HG02759 (cell line): ENCODE measurements at regions not wholly inside any gene's neighbourhood (a gene's known extent, or its start where the extent isn't known, plus 50 kb on each side); places are given as distances from the start of the nearest gene placed in this dataset.
"Not testable (repeated sequence)": the region's sequence is repeated elsewhere in the genome, so short reads cannot be mapped to it uniquely, and the experiment has no call there.

Experiments
- ATAC-seq: cut with Tn5 transposase; IDR thresholded peaks from one replicate; pipeline ENCODE4 v1.9.1; 2021; ENCODE audit warnings: mild to moderate bottlenecking, moderate library complexity; ENCODE audit not compliant: unreplicated experiment

DNA sequence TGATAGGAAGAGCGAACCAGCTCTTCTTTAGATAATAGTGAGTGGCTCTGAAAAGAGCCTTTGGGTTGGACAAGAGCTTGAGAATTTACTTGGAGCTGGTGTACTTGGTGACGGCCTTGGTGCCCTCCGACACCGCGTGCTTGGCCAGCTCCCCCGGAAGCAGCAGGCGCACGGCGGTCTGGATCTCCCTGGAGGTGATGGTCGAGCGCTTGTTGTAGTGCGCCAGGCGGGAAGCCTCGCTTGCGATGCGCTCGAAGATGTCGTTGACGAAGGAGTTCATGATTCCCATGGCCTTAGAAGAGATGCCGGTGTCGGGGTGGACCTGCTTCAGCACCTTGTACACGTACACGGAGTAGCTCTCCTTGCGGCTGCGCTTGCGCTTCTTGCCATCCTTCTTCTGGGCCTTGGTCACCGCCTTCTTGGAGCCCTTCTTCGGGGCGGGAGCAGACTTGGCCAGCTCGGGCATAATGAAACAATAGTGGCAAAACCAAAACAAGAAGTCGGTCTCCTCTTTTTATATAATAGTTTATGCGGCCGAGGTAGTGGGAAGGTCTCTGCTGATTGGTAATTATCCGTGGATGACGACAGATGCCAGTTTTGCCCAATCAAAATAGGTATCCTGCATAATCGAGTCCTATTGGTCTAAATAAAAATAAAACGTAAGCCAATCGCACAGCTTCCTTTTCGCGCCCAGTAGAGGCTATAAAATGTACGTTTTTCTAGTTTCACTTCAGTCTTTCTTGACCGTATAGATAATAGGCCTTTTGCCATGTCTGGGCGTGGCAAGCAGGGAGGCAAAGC lies 104.6 kb downstream of the OR2B2 start:
- peak; percentile 72 for ATAC-seq

DNA sequence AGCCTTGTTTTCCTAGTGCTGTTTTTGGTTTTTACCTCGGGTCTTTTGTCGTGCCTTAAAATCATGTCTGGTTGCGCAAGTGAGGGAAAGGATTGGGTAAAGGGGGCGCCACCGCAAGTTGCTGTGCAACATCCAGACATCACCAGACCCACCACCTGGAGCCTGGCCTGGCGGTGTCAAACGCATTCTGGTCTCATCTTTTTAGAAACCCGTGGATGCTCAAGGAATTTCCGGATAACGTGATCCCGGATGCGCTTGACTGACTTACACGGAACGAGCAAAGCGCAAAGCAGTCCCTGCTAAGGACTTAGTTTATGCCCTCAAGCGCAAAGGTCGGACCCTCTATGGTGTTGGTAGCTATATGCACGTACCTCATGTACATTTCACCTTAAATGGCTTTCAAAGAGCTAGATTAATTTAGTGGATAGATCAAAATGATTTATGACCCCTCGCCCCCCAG lies 105.2 kb downstream of the OR2B2 start:
- ATAC-seq, result no peak

DNA sequence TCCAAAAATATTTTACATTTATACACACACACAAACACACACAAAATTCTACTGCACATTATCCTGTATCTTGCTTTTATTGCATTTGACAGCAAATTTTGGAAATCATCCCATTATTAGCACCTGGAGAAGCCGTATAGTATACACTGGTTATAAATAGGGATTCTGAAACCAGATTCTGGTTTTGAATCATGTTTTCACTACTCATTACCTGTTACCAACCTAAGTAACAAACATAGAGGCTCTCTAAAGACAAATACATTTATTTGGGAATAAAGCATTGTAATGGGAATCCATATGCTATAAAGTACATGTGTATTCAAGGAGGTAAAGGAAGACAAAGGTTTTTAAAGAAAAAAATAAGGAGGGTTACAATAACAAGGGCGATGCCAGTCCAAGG lies 106.8 kb downstream of the OR2B2 start:
- ATAC-seq, result no peak

DNA sequence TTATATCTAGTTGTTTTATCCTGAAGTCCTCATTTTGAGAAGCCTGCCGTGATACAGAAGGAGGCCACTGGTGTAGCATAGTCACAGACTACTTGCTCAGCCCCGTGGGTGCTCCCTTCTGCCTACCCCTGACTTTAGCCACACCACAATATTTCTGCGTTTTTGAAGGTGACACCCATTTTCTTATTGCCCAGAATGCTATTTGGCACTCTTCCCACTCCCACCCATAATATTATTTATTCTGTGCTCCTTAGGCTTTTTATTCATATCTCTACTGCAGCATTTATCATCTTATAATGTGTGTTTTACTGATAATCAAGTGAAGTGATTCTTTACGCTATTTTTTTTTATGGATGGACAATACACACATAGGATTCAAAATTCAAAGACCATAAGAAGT lies 107.3 kb downstream of the OR2B2 start:
- no peak for ATAC-seq

DNA sequence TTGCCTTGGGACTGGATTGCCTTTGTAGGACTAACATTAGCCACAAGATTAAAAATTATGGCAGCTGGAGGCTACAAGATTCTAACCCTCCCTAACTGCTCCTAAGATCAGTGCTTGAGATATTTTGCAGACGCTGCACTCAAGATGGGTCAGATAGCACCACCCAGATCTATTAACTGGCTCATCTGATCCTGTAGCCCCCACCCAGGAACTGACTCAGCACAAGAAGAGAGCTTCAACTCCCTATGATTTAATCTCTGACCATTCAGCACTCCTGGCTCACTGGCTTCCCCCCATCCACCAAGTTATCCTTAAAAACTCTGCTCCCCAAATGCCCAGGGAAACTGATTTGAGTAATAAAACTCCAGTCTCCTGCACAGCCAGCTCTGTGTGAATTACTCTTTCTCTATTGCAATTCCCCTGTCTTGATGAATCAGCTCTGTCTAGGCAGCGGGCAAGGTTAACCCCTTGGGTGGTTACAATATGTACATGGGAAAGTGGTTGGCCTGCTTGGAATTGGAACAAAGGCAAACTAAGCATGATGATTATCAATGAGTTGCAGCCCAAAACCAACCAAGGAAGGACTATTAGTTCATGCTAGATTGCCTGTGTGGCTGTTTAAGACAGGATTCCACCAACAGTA lies 111.3 kb downstream of the OR2B2 start:
- no peak for ATAC-seq

DNA sequence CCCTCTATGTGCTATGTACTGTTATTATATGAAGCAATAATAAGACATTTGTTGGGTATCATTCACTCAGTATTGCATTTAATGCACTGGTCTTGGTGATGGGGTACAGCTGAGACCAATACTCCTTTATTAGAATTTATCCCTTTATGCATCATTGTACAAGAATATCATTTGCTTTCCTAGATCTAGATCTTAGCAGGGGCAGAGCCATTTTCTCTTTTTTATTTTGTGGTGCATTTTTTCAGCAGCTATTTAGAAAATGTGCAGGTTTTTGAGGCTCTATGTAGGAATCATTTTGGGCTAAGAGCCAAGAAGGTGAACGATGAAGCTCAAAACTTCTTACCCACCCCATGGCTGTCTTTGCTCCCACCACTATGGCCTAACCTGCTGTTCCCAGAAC lies 114.2 kb downstream of the OR2B2 start:
- ATAC-seq, result no peak

DNA sequence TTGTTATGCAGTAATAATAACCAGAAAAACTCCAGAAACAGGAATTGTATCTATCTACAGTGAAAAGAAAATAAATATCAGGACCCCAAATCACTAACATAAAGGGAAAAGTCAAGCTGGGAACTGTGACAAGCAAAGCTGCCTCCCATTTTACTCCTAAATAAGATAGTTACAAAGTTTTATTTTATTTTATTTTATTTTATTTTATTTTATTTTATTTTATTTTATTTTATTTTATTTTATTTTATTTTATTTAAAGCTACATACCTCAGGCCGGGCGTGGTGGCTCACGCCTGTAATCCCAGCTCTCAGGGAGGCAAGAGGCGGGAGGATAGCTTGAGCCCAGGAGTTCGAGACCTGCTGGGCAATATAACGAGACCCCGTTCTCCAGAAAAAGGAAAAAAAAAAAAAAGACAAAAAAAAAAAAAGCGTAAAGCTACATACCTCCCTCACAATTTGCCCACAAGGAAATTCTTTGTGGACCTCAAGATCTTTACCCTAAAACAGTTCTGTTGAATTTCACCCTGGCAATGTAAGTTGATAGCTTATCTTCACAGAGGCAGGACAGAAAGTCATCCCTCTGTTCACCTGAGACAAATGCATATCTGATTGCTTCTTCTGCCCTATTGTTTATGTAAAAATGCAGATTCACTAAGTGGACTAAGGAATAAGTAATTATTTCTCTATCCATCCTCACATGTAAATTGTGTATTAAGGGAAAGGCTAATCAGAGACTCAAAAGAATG lies 115.3 kb downstream of the OR2B2 start:
- not testable (repeated sequence) for ATAC-seq

DNA sequence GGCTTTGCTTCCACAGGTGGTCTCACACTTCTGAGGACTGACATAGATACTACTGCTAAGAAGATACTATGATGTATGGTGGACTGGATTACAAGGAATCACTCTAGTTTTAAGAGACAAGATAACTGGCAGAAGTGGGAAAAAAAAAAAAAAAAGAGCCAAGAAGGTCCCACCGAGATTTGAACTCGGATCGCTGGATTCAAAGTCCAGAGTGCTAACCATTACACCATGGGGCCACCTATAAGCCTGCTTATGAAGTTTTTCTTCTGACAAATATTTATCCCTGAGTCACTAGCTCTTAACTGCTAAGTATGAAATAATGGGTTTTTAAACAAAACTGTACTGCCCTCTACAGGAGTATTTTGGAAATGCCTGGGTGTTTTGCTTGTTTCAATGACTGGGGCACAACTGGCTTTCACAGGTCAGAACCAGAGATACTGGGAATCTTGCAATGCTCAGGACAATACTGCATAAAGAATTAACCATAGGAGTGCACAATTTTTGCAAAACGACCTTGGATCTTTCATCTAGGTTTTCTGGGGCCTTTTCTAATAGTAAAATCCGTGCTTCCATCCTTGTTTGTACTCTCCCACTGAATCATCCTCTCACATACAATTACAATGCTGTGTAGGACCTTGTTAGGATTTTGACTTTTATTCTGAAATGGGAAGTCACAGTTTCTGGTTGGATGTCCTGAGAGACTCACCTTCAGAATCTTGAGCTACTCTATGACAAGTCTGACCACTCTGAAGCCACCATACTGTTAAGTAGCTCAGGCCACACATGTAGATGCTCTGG lies 116.3 kb downstream of the OR2B2 start:
- peak; percentile 47 for ATAC-seq

DNA sequence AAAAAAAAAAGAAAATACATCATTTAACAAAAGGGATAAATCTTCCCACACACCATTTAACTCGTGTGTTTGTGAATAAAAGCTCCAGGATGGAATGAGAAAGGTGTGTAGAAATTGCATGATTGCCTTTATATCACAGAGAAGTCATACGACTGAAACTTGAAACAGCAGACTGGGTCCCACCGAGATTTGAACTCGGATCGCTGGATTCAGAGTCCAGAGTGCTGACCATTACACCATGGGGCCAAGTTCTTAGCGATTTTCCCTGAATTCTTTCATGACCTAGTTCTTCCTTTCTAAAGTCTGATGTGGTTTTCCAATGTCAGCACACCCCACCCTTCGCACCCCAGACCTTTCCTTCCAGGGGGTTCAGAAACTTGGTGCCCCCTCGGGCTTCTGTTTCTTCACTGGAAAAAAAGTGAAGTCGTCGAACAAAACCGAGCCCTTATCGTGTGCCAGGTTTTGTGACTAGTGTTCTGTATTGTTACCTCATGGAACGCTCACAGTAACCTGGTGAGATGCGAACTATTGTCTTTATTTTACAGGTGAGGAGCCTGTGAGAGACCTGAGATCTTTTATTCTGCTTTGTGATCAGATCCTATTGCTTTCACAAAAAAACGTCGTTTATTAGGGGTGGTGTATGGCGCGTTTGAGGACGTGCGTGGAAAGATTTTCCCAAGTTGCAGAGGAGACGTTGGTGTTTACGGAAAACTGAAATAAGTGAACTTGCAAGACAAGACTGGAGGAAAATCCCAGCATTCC lies 120.8 kb downstream of the OR2B2 start:
- ATAC-seq, result no peak

DNA sequence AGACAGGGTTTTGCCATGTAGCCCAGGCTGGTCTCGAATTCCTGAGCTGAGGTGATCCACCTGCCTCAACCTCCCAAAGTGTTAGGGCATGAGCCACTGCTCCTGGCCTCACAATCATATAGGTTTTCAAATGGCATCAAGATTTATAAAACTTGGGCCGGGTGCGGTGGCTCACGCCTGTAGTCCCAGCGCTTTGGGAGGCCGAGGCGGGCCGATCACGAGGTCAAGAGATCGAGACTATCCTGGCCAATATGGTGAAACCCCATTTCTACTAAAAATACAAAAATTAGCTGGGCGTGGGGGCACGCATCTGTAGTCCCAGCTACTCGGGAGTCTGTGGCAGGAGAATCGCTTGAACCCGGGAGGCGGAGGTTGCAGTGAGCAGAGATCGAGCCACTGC lies 123.8 kb downstream of the OR2B2 start:
- not testable (repeated sequence) for ATAC-seq

DNA sequence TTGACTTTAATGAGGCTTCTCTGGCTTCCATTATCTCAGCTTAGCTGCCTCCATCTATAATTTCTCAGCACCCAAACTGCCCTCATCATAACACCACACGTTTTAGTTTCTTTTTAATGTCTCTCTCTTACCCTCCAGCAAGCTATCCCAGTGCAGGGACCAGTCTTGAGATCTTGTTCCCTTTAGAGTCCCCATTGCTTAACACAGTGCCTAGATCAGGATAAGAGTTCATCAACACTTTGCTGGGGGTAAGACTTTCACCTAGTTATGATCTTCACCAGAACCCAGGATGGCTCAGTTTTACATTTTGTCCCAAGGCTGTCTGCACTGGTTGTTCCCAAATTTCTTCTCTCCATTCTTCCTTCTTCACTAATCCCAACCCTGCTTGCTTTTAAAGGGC lies 126.1 kb downstream of the OR2B2 start:
- no peak for ATAC-seq

DNA sequence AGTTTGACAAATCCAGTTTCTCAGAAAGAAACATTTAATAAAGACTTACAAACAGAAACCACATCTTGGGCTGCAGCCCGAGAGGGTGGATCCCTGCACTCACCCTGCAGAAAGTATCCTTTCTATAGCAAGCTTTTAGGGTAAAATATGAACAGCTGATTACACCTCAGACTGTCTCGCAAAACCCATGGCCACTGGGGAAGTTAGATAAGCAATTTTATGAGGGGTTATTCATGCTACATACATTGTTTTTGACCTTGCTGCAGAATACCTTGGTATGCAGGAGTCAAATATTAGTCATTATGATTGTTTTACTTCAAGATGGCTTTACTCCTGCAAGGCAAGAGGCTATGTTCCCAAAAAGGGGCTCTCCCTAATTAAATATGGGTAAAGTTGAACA lies 126.9 kb downstream of the OR2B2 start:
- ATAC-seq, result no peak

DNA sequence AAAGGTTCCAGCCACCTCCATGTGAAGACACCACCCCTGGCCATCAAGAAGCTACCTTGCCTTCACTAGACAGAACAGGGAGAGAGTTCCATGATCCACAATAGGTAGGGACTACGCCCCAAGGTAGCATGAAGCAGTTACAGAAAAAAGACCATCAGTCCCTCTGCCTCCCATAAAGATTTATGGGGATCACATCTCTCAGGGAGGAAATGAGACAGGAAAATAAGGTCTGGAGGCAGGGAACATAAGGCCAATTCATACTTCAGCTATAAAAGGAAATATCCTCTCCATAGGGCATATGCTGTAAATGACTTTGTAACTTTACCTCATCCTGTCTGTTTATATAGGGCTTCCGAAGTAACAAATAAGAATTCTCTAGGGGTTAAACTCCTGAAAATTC lies 129.4 kb downstream of the OR2B2 start:
- no peak for ATAC-seq

DNA sequence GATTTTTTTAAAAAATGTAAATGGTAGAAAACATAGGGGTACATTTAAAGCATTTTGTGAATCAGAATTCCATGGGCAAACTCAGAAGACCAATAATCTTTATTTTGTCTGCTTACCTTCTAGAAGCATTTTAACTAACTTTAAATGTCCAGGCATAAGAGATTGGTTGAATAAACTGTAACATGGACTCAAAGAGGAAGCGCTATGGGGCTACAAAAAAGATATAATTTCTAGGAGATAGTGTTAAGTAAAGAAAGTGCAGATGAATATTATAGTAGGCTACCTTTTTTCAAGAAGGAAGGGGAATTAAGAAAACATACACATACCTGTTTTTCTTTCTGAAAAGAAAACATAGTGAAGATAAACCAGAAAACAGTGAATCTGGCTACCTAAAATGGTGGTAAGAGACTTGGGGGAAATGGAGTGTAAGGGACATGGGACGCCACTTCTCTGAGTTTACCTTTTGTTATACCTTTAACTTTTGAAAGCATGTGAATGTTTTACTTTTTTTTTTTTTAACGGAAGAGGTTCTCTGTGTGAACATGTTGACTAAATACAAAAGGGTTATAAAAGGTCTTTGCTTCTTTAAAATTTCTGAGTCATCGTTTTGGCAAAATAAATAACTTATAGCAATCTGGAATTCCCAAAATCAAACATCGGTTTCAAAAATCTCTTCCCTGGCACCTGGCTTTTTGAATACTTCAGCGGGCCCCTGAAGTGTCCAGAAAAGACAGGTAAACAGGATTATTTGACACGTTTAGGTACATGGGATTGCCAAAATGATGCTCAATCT lies 133.4 kb downstream of the OR2B2 start:
- ATAC-seq, result no peak

DNA sequence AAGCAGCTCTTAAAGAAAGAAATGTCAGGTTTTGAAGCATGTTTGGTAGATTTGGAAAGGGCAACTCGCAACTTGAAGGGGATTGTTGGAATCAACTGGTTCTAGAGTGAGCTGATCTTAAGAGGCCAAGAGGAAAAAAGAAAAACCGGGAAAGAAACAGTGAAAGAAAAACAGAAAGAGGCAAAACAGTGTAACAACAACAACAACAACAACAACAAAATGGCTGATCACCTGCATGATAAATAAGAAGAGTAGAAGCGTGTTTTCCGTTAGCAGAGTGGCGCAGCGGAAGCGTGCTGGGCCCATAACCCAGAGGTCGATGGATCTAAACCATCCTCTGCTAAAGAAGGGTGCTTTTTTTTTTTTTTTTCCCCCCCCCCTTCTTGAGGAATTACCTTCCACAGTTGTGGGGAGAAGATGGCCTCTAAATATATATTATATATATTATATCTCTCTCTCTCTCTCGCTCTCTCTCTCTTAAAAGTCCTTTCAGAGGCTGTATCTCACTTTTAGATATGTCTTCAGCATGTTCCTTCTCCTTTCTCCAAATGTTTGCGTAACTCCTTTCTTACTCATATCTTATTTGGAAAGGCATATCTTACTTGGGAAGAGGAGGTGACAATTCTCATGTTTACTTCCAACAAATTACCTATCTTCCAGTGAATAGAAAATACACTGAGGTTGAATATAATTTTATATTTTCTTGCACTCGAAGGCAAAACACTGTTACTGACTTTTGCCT lies 134.4 kb downstream of the OR2B2 start:
- ATAC-seq, result no peak

DNA sequence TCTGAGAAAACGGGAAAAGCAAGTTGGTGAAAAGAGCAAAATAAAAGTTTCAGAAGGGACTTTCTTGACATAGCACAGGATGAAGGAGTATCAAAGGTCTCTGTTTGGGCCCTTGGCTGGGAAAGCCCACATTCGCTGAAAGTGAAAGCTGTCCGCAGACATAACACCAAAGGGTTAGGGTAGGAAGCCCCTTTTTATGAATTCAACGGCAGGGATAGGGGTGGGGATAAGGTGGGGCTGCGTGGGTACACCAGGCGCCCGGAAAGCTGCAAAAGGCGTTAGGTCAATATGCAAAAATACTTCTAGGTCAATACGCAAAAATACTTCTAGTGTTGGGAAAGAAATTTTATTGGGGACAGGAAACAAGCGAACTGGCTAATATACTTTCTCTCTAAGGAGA lies 135.1 kb downstream of the OR2B2 start:
- no peak for ATAC-seq

DNA sequence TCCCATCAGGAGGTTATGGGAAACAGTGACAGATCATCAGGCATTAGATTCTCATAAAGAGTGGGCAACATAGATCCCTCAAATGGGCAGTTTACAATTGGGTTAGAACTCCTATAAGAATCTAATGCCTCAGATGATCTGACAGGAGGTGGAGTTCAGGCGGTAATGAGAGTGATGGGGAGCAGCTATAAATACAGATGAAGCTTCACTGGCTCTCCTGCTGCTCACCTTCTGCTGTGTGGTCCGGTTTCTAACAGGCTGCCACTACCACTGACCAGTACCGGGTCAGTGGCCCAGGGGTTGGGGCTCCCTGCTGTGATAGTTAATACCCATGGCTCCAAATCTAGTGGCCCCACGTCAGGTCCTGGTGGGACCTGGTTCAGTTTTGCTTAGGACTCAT lies 135.7 kb downstream of the OR2B2 start:
- ATAC-seq, result no peak

DNA sequence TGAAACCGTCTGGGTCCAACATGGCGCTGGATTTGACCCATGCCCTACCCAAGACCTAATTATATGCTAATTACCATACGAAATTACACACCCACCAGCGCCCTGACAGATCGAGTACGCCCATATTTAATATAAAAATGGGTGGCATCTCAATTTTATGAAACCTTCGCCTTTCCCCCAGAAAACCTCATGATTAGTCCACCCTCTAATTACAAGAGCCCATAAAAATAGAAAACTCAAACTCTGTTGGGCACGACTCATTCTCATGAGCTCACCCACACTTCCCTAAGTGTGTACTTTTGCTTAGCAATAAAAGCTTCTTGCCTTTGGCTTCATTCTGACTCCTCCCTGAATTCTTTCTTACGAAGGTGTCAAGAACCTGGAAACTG lies 136.4 kb downstream of the OR2B2 start:
- ATAC-seq, result no peak
